ENCODE measurements at regions not wholly inside any gene's neighbourhood (a gene's known extent, or its start where the extent isn't known, plus 50 kb on each side); places are given as distances from the start of the nearest gene placed in this dataset.

- Histone ChIP-seq H3K9me2 (ENCODE audit: insufficient read depth) (no peaks in the 10 kb centered on the region), H3K4me2 (no peak overlapping the region), H2AFZ (peak overlapping the region; percentile 18; the same call in 1 of the 2 replicates), H3K36me3 (ENCODE audit: insufficient read depth) (no peaks in the 10 kb centered on the region), H3K27me3 (ENCODE audit: insufficient read depth) (no peaks in the 10 kb centered on the region), H4K20me1 (replicated peaks; ENCODE audit: insufficient read depth) (no peaks in the 10 kb centered on the region), H3K27ac (ENCODE audit: low read depth) (no peak overlapping the region), H3K4me3 (no peak overlapping the region), H3K4me1 (ENCODE audit: insufficient read depth) (no peaks in the 10 kb centered on the region), H3F3A (replicated peaks; ENCODE audit: low read depth) (no peaks in the 10 kb centered on the region), H3K79me2 (replicated peaks; ENCODE audit: insufficient read depth) (no peaks in the 10 kb centered on the region)
- Mint-ChIP-seq H3K9me3 (peaks cover 3% of the 10 kb centered on the region; the same call in 1 of the 3 replicates), H3K27me3 (ENCODE audit: insufficient read depth, low read depth, poor library complexity) (no peaks in the 10 kb centered on the region), H3K4me1 (peaks cover 4% of the 10 kb centered on the region; the same call in 1 of the 3 replicates), H3K27ac (no peak overlapping the region), H3K36me3 (ENCODE audit: low read depth) (no peaks in the 10 kb centered on the region), H3K4me3 (no peak overlapping the region)
- DNase-seq (ENCODE audit: low spot score) (no peak), ATAC-seq (no peak)
- TF ChIP-seq, protein P1, sequence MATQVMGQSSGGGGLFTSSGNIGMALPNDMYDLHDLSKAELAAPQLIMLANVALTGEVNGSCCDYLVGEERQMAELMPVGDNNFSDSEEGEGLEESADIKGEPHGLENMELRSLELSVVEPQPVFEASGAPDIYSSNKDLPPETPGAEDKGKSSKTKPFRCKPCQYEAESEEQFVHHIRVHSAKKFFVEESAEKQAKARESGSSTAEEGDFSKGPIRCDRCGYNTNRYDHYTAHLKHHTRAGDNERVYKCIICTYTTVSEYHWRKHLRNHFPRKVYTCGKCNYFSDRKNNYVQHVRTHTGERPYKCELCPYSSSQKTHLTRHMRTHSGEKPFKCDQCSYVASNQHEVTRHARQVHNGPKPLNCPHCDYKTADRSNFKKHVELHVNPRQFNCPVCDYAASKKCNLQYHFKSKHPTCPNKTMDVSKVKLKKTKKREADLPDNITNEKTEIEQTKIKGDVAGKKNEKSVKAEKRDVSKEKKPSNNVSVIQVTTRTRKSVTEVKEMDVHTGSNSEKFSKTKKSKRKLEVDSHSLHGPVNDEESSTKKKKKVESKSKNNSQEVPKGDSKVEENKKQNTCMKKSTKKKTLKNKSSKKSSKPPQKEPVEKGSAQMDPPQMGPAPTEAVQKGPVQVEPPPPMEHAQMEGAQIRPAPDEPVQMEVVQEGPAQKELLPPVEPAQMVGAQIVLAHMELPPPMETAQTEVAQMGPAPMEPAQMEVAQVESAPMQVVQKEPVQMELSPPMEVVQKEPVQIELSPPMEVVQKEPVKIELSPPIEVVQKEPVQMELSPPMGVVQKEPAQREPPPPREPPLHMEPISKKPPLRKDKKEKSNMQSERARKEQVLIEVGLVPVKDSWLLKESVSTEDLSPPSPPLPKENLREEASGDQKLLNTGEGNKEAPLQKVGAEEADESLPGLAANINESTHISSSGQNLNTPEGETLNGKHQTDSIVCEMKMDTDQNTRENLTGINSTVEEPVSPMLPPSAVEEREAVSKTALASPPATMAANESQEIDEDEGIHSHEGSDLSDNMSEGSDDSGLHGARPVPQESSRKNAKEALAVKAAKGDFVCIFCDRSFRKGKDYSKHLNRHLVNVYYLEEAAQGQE (IDR thresholded peaks at IDR 0.05; ENCODE audit: unreplicated experiment) = no peak
- TF ChIP-seq ZNF331 (CRISPR knock-in tag; IDR thresholded peaks at IDR 0.05; ENCODE audit: low read depth) = no peak
- no peak for TF ChIP-seq POLR2AphosphoS5 (IDR thresholded peaks at IDR 0.05; ENCODE audit: low read depth)
- TF ChIP-seq EZH2phosphoT487 (IDR thresholded peaks at IDR 0.05; ENCODE audit: unreplicated experiment) = no peak
- no peak for TF ChIP-seq CREB1 (CRISPR knock-in tag; IDR thresholded peaks at IDR 0.05; ENCODE audit: low read depth)
- no peak for TF ChIP-seq NANOG (IDR thresholded peaks at IDR 0.05; ENCODE audit: borderline replicate concordance)
- TF ChIP-seq EZH2 (IDR thresholded peaks at IDR 0.05; ENCODE audit: low read depth, unreplicated experiment) = no peak
- TF ChIP-seq JUNB (IDR thresholded peaks at IDR 0.05; ENCODE audit: unreplicated experiment) = no peak
- no peak for TF ChIP-seq ZNF114 (CRISPR knock-in tag; IDR thresholded peaks at IDR 0.05)
- TF ChIP-seq, protein P2, sequence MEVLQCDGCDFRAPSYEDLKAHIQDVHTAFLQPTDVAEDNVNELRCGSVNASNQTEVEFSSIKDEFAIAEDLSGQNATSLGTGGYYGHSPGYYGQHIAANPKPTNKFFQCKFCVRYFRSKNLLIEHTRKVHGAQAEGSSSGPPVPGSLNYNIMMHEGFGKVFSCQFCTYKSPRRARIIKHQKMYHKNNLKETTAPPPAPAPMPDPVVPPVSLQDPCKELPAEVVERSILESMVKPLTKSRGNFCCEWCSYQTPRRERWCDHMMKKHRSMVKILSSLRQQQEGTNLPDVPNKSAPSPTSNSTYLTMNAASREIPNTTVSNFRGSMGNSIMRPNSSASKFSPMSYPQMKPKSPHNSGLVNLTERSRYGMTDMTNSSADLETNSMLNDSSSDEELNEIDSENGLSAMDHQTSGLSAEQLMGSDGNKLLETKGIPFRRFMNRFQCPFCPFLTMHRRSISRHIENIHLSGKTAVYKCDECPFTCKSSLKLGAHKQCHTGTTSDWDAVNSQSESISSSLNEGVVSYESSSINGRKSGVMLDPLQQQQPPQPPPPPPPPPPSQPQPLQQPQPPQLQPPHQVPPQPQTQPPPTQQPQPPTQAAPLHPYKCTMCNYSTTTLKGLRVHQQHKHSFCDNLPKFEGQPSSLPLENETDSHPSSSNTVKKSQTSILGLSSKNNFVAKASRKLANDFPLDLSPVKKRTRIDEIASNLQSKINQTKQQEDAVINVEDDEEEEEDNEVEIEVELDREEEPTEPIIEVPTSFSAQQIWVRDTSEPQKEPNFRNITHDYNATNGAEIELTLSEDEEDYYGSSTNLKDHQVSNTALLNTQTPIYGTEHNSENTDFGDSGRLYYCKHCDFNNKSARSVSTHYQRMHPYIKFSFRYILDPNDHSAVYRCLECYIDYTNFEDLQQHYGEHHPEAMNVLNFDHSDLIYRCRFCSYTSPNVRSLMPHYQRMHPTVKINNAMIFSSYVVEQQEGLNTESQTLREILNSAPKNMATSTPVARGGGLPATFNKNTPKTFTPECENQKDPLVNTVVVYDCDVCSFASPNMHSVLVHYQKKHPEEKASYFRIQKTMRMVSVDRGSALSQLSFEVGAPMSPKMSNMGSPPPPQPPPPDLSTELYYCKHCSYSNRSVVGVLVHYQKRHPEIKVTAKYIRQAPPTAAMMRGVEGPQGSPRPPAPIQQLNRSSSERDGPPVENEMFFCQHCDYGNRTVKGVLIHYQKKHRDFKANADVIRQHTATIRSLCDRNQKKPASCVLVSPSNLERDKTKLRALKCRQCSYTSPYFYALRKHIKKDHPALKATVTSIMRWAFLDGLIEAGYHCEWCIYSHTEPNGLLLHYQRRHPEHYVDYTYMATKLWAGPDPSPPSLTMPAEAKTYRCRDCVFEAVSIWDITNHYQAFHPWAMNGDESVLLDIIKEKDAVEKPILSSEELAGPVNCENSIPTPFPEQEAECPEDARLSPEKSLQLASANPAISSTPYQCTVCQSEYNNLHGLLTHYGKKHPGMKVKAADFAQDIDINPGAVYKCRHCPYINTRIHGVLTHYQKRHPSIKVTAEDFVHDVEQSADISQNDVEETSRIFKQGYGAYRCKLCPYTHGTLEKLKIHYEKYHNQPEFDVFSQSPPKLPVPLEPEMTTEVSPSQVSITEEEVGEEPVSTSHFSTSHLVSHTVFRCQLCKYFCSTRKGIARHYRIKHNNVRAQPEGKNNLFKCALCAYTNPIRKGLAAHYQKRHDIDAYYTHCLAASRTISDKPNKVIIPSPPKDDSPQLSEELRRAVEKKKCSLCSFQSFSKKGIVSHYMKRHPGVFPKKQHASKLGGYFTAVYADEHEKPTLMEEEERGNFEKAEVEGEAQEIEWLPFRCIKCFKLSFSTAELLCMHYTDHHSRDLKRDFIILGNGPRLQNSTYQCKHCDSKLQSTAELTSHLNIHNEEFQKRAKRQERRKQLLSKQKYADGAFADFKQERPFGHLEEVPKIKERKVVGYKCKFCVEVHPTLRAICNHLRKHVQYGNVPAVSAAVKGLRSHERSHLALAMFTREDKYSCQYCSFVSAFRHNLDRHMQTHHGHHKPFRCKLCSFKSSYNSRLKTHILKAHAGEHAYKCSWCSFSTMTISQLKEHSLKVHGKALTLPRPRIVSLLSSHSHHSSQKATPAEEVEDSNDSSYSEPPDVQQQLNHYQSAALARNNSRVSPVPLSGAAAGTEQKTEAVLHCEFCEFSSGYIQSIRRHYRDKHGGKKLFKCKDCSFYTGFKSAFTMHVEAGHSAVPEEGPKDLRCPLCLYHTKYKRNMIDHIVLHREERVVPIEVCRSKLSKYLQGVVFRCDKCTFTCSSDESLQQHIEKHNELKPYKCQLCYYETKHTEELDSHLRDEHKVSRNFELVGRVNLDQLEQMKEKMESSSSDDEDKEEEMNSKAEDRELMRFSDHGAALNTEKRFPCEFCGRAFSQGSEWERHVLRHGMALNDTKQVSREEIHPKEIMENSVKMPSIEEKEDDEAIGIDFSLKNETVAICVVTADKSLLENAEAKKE (CRISPR knock-in tag; IDR thresholded peaks at IDR 0.05) = no peak
- no peak for TF ChIP-seq CTCF (conservative IDR thresholded peaks at IDR 0.05; ENCODE audit: low read depth in 2 of 2)
- TF ChIP-seq ETS1 (IDR thresholded peaks at IDR 0.05) = no peak
- TF ChIP-seq STAT1 (IDR thresholded peaks at IDR 0.05; ENCODE audit: unreplicated experiment) = no peak
Measured at GRCh38 chr5:91885291-91886265, 502.5 kb upstream of the ARRDC3 start.

All from GM23338 (cell line).